HuH-7.5 (cell line): ENCODE measurements at regions not wholly inside any gene's neighbourhood (a gene's known extent, or its start where the extent isn't known, plus 50 kb on each side); places are given as distances from the start of the nearest gene placed in this dataset.
A peak's percentile ranks its signal among the peaks of the same experiment; 100 is the strongest.
"Not testable (repeated sequence)": the region's sequence is repeated elsewhere in the genome, so short reads cannot be mapped to it uniquely, and the experiment has no call there.

Experiments used
- DNase-seq: peaks from one replicate; pipeline ENCODE4 v3.0.0; 2011; ENCODE audit warnings: low spot score

DNA sequence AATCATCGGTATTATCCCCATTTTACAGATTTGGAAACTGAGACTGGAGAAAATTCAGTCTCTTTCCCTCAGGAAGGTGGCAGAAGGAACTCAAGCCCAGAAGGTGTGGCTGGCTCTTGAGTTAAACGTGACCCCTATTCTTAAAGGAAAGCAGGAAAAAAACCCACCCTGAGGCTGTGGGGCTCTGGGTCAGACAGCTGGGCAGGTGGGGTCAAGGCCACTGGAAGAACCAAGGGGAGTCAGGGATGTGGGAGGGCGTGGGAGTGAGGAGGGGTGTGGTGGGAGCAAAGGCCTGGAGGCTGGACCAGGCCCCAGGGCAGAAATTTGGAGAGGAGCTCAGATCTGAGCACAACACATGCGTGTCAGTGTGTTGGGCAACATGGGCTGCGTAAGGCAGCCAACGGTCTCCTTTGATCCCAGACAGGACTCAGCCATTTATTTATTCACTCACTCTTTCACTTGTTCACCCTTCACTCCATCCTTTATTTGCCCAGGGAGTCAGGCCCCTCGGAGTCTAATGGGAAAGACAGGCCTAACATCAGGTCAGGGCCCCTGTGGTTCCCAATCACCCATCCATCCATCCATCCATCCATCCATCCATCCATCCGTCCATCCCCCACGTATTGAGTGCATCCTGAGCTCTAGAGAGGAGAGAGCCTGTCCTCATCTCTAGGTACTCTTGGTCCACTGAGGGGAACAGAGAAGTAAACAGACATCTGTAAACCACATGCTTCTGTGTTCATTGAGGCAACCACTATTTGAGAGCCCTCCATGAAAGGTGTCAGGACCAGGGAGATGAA is 165.0 kb downstream of the VEGFA start:
- DNase-seq = no peak

DNA sequence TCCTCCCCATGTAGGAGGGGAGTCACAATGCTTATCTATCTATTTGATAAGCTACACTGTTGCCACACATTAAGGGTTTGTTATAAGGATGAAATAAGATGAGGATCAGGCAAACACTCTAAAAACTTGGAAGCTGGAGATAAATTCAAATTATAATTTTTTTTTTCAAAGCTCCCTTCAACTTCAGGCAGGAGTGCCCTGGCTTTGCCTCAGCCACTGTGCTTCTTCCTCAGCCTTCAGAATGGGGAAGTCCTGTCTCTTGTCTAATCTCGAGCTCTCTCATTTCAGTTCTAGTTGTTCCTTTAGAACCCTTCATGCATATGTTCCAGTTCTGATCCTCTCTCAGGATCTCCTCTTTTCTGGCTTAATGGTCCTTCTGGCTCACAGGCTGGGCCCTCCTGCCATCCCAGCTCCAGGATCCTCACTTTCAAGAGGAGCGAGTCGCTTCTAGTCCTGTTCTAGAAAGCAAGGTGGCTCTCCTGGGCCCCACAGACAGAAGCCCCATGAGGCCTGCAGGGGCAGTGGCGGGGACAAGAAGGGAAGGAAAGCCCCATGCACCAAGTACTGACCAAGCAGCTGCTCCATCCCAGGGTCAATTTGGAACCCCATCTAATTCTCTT is 164.3 kb downstream of the VEGFA start:
- DNase-seq = no peak

DNA sequence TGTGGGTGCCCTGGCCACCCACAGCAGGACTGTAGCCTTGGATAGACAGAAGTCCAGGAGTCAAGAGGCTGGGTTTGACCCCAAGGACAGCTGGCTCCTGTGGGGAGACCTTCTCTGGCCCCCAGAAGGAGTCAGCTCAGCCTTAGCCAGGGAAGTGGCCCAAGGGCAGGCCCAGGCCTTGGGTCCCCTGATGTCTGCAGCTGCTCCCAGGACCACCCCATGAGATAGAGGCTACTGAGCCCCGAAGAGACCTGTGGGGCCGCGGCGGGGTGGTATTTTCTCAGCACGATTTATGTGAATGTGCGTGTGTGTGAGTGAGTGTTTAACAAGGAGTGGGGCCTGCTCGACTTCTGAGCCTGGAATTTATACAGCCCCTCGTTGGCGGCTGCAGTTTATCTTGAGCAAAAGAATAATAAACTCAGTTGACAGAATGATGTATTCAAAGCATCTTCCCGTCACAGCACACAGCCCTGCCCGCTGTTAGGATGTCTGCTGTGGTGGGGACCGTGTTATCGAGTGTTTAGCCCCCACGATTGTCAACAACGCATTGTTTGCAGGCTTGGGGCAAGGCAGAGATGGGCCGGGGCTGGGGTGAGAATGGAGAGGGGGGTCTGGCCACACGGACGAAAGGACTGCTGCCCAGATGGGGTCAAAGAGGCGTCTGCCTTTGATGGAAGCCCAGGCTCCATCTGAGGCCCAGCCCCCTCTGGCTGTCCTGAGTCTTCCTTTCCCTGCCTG is 163.3 kb downstream of the VEGFA start:
- DNase-seq = no peak

DNA sequence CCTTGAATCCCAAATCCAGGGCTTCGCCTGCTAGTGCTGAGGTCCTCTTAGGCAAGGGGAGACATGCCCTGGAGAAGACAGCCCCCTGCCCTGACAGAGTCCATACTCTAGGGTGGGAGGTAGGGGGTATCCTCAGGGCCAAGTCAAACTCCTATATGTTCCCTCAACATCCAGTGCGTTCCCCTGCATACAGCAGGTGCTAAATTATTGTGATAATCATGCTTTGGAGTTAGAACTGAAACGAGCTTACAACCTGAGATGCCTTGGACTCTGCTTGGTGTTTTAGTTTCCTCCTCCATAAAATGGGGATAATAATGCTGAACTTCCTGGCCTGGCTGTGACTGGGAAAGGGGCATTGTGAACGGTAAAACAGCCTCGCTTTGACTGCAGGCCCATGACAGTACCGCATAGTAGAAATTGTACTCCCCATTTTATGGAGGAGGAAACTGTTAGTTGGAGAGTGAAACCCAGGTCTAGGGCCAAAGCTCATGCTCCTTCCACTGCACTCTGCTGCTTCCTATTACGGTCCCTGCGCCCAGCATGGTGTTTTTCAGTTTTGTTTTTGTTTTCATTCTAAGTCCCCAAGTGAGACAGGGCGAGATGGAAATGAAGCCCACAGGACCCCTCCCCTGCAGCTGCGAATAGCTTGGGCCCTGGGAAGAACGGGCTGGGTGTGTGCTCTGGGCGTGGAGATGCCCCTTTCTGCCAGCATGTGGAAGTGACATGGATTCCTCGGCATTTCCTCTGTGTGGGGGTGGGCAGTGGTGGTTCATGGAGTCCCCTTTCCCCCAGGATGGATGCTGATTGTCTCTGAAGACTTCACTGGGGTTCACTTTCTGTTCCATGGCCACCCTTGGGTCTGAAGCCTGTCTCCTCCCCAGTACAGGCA is 162.5 kb downstream of the VEGFA start:
- DNase-seq = no peak

DNA sequence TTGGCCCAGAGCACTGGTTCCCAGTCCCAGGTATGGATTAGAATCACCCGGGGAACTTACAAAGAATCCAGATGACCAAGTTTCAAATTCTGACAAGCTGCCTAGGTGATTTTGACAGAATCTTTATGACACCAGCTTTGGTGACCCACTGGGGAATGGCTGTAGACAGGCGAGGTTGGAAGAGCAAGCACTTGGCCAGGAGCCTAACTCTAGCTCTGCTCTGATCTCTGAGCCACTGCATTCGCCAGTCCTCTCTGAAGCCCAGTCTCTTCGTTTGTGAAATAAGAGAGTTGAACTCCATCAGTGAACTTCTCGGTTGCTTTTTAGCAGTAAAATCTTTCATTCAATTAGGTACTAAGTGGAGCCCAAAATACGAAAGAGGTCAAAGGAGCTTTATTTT is 161.2 kb downstream of the VEGFA start:
- no peak for DNase-seq

DNA sequence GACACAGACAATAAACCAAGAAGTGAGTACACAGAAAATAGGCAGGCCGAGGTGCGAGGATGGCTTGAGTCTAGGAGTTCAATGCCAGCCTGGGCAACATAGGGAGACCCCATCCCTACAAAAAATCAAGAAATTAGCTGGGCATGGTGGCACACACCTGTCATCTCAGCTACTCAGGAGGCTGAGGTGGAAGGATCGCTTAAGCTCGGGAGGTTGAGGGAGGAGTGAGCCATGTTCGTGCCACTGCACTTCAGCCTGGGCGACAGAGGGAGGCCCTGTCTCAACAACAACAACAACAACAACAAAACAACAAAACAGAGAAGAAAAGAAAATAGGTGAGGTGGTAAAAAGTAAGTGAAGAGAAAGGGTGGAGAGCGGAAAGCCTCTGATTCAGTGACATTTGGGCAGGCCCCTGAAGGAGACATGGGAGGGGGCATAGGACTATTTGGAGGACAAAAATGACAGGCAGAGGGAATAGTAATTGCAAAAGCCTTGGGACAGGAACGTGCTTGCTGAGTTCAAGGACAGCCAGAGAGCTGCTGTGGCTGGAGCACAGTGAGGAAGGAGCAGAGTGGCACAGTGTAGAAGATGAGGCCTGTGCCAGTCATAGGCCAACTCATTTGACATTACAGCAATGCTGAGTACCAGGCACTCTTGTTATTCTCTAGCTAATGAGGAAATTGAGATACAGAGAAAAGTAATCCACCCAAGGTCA is 160.6 kb downstream of the VEGFA start:
- no peak for DNase-seq

DNA sequence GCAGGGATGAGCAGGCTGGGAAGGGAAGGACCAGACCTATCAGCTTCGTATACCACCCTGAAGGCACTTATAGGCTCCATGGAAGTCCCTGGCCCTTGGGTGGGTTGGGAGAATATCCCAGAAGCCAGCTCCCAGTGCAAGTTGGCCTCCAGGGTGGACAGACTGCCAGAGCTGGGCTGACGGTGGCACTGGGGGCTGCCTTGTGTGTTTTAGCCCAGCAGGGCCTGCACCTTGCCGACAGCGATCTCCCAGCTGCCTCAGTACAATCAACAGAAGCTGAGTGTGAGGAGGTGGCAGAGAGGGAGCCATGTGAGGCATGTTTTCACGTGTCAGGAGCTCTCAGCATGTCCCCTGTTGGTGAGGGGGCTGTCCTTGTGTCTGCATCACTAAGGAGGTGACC is 159.5 kb downstream of the VEGFA start:
- no peak for DNase-seq

DNA sequence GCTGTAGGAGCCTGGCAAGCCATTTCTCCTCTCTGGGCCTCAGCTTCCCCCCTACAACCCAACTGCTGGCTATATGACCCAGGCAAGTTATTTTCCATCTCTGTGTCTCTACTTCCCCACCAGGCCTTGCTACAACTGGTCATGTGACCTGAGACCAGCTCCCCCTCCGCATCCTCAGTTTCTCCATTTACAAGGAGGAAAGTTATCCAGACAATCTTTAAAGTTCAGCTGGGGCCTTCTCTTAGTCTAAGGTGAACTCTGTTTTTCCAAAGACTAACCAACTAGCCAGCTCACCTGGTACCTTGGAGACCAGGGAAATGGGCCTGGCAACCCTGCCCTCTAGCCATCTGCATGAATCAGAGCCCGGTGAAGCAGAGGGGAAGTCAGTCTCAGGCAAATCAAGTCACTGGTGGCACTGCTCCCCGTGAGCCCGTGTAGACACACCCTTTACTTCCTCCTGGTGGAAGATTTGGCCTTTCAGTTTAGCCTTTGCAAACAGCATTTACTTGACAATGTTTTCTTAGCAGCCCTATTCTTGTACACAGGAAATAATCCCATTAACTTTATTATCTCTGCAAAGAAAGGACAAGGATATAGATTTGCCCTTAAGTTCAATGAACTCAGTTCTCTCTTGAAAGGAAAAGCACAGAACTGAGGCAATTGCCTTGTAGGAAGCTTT is 157.7 kb downstream of the VEGFA start:
- no peak for DNase-seq

DNA sequence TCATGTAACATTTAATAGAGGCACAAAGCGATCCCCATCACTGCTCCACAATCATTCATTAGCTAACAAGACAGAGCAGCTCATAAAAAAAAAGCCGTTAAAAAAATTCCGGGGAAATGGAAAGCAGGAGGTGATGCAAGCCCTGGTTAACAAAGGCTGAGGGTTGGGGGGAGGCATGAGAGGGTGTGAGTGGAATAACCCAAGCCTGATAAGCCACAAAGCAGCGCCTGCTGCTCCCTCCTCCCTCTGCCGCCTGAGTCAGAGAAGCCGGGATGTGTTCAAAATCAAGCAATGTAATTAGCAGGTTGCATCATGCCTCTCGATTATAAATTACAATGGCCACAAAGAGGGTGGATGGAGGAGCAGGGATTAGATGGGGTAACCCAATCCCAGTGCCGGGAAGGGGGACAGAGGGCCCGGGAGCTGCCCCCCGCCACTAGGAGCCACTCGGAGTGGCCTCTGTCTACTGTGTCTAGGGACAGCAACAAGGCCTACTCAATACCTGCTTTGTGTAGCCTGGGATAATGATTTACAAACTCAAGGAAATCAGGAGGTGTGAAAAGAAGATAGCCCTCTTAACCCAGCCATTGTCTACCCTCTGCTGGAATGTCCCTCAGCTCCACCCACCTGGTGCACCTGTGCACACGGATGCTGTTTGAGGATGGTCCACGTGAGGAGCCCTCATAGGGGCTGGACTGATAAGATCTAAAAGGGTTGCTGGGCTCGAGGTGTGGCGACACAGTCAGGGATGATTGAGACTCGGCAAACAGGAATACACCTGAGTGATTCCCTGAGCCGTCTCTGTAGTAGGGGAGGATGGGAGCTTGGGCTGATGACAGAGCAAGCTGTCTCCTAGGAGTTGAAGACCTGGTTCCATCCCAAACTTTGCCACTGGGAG is 156.9 kb downstream of the VEGFA start:
- peak; percentile 55 for DNase-seq

DNA sequence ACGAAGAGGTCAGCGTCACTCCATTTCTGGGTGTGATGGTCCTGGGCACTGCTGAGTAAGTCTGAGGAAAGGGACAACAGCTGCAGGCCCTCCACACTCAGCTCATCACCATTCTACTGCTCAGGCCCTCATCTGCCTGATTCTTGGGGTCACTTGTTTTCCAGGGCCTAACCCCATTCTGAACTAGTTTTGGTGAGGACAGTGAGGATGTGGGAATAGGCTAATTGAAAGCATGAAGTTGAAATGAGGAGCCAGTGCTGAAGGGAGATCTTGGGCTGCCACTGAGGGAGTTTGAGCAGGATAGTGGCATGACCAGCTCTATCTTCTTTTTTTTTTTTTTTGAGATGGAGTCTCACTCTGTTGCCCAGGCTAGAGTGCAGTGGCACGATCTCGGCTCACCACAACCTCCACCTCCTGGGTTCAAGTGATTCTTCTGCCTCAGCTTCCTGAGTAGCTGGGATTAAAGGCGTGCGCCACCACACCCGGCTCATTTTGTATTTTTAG is 155.7 kb downstream of the VEGFA start:
- DNase-seq = not testable (repeated sequence)

DNA sequence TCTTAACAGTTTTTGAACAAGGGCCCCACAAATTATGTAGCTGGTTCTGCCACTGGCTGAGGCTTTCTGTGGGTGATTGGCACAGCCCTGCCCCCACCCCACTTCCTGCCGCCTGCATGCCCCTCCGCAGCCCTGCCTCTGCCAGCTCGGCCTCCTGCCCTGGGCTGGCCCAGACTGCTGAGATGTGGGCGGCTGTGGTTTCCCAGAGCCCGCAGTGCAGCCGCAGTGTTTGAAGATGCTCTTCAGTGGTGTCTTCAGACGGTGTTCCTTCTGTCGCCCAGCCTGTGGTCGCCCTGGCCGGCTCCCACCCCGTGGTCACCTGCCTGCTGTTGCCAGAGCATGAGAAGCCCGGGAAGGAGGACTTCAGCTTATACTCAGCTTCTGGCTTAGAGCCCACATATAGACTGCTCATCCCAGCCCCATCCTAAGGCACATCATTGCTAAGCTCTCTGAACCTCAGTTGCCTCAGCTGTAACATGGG is 154.3 kb downstream of the VEGFA start:
- DNase-seq = no peak

DNA sequence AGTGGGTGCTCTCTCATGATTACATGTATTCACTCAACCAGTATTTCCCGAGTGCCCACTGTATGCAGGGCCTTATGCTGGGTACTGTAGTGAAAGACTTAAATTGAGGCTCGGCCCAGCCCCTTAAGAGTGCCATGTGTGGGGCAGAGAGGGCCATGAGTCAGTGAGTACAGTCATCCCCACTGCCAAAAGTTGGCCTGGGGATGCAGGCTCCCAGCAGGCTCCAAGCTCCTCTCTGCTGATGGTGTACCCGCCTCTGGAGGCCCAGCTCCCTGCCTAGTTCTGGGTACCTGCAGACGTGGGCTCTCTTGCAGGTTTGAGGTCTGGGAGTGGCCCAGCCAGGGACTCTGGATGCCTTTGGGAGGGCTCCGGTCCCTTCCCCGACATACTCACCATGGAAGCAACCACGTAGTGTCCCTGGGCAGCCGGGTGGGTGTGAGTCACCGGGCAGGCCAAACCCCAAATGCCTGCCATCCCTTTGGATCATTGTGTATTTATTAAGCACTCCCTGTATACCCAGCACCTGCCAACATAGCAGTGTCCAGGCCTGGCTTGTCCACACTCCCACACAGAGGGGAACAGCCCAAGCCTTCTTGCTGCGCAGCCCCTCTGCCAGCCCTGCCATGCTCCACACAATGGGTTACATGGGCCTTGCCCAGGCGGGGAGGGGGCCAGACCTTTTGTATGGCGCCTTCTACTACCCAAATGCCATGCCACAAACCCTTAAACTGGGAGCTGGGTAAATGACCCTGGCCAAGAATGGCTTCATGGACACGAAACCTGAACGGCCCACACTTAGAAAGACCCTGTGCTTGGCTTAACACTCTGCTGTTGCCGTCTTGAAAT is 153.6 kb downstream of the VEGFA start:
- DNase-seq = no peak

DNA sequence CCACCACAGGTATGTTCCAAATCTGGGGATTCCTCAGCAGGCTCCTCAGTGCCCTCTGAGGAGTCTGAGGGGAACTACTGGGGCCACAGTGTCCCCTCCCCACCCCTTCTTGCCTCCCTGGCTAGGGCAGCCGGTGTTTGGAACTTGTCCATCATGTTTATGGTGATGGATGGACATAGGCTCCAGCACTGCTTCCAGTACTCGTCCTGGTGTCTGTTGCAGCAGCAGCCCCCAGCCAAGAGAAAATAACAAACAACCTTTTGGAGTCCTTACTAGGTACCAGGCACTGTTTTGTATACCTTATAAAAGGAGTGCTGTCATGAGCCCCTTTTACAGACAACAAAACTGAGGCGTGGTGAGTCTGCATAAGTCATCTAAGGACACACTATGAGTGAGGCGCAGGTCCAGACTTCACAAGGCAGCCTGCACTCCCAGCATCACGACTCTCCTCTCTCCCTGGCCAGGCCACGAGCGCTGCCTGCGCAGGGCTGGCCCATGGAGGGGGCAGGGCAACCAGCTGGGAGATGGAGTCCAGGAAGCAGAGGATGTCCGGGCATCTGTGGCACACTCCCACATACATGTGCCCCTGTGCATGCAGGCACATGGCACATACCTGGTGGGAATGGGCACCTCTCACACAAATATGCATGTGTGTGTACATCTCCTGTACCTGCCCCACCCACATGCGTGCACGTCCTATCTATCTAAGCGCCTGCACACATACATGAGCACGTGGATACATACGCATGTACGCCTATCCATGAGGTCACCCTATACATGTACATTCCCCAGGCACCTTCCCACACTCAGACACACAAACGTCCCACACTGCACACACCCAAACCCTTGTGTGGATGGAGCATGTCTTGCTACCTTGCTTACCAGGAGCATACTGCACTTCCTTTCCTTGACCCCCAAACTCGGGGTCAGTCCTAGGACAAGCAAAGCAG is 152.7 kb downstream of the VEGFA start:
- no peak for DNase-seq

DNA sequence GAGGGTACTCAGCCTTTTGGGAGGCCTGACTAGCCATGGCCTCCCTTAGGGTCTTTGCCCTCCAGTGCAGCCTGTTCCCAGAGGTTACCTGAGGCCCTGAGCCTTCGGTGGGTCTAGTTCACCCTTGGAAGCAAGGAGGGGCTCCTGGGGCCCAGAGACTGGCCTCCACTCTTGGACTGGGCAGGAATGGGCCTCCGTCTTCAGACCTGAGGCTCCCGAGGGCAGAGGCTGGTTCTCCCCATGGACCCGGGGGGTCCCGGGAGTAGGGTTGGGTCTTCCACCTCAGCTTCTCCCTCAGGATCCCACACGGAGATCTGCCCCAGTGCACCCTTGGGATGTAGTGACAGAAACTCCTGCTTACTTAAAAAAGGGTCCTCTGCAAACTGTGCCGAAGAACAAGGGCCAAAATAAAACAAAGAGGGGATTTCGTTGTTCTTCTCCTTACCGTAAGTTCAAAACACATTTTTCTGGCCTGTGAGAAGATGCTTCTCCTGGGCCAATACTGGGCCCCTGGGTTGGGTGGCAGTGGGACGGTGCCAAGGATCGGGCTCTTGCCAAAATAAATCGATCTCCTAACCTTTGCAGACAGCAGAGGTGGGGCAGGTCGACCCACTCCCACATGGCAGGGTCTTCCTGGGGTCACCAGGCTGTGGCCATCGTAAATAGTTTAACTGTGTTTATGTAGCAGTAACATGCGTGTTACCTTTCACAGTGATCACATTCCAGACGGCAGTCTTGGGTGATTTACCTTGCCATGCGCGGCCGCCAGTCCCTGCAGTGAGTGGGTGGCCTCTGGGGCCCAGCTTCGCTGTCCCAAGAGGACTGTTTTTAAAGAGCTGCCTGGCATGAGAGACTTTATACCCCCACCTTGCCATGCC is 151.8 kb downstream of the VEGFA start:
- DNase-seq = no peak

DNA sequence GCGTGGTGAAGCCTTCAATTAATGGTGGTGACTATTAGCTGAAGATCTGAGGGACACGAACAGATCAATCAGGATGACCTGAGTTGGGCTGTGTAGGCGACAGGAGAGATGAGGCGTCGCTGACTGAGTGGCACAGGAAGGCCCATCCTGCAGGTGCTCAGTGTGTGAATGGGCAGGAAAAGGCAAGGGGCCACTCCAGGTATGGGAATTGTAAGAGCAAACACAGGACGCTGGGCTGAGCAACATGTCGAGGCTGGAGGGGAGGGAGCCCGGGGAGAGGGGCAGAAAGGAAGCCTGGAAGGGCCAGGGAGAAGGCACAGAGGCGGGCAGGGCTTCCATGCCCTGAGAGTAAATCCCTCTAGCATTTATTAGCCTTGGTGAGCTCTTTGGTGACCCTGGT is 151.0 kb downstream of the VEGFA start:
- no peak for DNase-seq

DNA sequence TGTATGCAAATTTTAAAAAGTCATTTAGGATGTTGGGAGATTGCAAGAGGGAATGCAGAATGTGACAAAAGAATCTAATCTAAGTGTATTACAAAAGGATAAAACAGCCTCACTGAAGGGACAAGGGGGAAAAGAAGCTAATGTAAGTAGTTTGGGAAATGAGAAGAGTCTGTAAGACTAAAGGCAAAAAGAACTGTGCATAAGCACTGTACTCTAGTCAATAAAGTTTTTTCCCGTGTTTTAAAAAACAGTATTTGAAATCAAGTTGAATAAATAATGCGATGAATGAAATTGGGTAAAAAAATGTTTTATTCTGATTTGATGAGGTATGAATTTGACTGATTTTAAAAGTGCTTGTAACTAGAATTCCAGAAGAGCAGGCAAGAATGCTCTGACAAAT is 149.8 kb downstream of the VEGFA start:
- no peak for DNase-seq
